BJ (cell line): ENCODE measurements at regions not wholly inside any gene's neighbourhood (a gene's known extent, or its start where the extent isn't known, plus 50 kb on each side); places are given as distances from the start of the nearest gene placed in this dataset.

Experiments
- CTCF ChIA-PET: fragments of 350-600 bp; formaldehyde crosslinking; extraction: SDS; loops from one replicate; lab custom pipeline; 2021; ENCODE audit warnings: antibody characterized with exemption, inconsistent platforms; lab: Yijun Ruan, JAX
- POLR2A ChIA-PET: fragments of 300-600 bp; sonication (Branson Sonifier 250); formaldehyde crosslinking; extraction: SDS; loops from one replicate; lab custom pipeline; 2021; ENCODE audit warnings: antibody characterized with exemption; lab: Charles Lee
- DNase-seq: peaks from one replicate; pipeline ENCODE4 v3.0.0-alpha.2; 2011; ENCODE audit warnings: low read depth
- H3K27me3 ChIP-seq: 2 replicates; pipeline ENCODE4 v1.6.0; 2011; ENCODE audit warnings: low read length; ENCODE audit not compliant: control insufficient read depth, insufficient read depth
- H3K36me3 ChIP-seq: 2 replicates; pipeline ENCODE4 v1.5.1; 2011; ENCODE audit warnings: low read length; ENCODE audit not compliant: control insufficient read depth, insufficient read depth
- H3K4me3 ChIP-seq: 2 replicates; pipeline ENCODE4 v1.5.1; 2011; ENCODE audit warnings: low read depth, mild to moderate bottlenecking, control low read depth, low read length
- CTCF ChIP-seq: IDR thresholded peaks from 2 replicates; pipeline ENCODE4 v1.5.1; 2011; ENCODE audit warnings: low read depth, mild to moderate bottlenecking, control low read depth, inconsistent platforms, low read length, moderate library complexity; ENCODE audit not compliant: insufficient read depth

GRCh38 chr2:129911363-129912065 lies 68.0 kb upstream of the RAB6C start:
- ChIA-PET POLR2A (no interaction called here), CTCF (no interaction called here)
- no peaks in the 10 kb centered on the region; the same call in 1 of the 2 replicates for H3K27me3 ChIP-seq
- no peak overlapping the region for H3K4me3 ChIP-seq
- H3K36me3 ChIP-seq = no peaks in the 10 kb centered on the region
- TF ChIP-seq CTCF = no peak
- DNase-seq = no peak

- H3K27me3 ChIP-seq = no peaks in the 10 kb centered on the region; the same call in 1 of the 2 replicates
- DNase-seq = no peak
- ChIA-PET CTCF (no interaction called here), POLR2A (no interaction called here)
- no peak overlapping the region for H3K4me3 ChIP-seq
- no peak for TF ChIP-seq CTCF
- no peaks in the 10 kb centered on the region for H3K36me3 ChIP-seq
Observed at GRCh38 chr2:129912066-129912820, 67.2 kb upstream of the RAB6C start.

GRCh38 chr2:129912871-129913694 lies 66.4 kb upstream of the RAB6C start:
- TF ChIP-seq CTCF = no peak
- Histone ChIP-seq H3K36me3 (no peaks in the 10 kb centered on the region), H3K27me3 (no peaks in the 10 kb centered on the region; the same call in 1 of the 2 replicates), H3K4me3 (no peak overlapping the region)
- CTCF ChIA-PET = interaction anchor here (1.7 kb wide), 1 partner anchor 10 kb away, joined by 6 read pairs; no protein-coding TSS in a partner anchor
- POLR2A ChIA-PET = no interaction called here
- no peak for DNase-seq

GRCh38 chr2:129913695-129914495 lies 65.6 kb upstream of the RAB6C start:
- no peak for DNase-seq
- POLR2A ChIA-PET = no interaction called here
- Histone ChIP-seq H3K36me3 (no peaks in the 10 kb centered on the region), H3K4me3 (no peak overlapping the region), H3K27me3 (no peaks in the 10 kb centered on the region)
- CTCF ChIA-PET = interaction anchor here (1.7 kb wide), 1 partner anchor 10 kb away, joined by 6 read pairs; no protein-coding TSS in a partner anchor
- TF ChIP-seq CTCF = no peak
